Amniotic epithelial cell (primary cell): ENCODE measurements at regions not wholly inside any gene's neighbourhood (a gene's known extent, or its start where the extent isn't known, plus 50 kb on each side); places are given as distances from the start of the nearest gene placed in this dataset.
A peak's percentile ranks its signal among the peaks of the same experiment; 100 is the strongest.
"Not testable (repeated sequence)": the region's sequence is repeated elsewhere in the genome, so short reads cannot be mapped to it uniquely, and the experiment has no call there.

Experiments
- DNase-seq: peaks from one replicate; pipeline ENCODE4 v3.0.0-alpha.2; 2010; ENCODE audit warnings: low read depth

DNA sequence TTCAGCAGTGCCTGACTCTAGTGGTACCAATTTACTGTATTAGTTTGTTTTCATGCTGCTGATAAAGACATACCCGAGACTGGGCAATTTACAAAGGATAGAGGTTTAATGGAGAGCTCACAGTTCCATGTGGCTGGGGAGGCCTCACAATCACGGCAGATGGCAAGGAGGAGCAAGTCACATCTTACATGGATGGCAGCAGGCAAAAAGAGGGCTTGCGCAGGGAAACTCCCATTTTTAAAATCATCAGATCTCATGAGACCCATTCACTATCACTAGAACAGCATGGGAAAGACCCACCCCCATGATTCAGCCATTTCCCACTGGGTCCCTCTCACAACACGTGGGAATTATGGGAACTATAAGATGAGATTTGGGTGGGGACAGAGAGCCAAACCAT is 243.7 kb upstream of the KLF3 start:
- DNase-seq, result not testable (repeated sequence)

DNA sequence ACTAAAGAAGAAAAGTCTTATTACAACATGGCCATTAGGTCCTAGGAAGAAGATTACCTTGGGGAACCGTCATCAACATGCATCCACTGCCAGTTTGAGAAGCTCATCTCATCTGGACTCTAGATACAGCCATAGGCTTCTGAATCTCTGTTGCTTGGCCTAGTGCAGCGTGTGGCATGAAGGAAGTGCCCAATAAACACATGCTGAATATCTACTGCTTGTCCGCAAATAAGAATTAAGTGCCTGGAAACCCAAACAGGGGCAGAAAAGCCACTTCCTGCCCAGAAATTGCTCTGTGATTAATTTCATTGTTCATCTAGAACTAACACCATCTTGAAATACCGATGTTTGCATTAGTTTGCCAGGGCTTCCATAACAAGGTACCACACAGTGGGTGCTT is 241.1 kb upstream of the KLF3 start:
- DNase-seq, result no peak

DNA sequence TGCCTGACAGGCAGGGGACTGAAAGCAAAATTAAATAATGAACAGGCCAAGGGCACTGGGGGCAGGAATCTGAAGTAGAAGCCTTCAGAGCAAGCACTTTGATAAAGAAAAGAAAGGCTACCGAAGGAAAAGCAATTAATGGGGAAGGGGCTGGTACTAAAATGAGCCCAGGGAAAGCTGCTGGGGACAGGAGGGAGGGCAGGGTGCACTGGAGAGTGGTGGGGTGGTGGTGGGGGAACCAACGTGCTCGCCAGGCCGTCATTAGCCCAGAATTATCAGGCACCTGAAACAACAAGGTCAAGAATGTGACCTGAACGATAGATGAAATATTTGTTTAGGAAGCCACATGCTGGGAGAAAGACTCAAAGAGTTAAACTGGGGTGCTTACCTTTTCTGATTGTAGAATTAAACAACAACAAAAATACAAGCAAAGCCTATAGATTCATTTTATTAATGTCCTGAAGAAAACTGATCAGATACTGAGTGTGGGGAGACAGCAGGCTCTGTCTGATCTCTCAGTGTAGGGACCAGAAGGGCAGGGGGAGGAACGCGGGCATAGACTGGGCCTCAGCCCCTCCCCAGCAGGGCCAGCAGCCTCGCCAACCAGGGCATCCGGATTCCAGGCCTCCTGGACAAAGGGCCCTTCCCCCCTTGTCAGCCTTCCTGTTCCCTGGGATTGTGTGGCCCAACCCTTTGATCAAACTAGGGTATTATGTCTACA is 239.7 kb upstream of the KLF3 start:
- no peak for DNase-seq

DNA sequence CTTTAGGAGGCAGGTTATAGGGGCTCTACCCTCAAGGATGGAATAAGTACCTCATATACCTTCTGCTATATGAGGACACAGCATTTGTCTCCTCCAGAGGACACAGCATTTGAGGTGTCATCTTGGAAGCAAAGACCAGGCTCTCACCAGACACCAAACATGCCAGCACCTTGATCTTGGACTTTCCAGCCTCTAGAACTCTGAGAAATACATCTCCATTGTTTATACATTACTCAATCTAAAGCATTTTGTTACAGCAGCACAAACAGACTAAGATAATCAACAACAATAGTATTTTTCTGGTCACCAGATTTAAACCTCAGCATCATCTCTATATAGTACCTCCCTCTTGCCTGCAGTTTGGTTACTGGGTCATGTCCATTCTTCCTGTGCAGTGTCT is 237.5 kb upstream of the KLF3 start:
- no peak for DNase-seq

DNA sequence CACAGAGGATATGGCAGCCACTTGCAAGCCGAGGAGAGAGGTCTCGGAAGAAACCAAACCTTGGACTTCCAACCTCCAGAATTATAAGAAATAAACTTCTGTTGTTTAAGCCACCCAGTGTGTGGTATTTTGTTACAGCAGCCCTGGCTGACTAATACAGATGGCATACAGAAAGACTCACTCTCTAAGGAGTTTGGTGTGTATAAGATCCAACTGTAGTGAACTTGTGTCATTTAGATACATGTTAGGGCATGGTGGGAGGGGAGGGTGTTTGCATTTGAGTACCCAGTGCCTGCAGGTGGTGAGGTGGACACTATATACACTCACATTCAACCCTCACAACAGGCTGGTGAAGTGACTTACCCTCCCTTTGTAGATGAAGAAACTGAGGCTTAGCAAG is 233.2 kb upstream of the KLF3 start:
- DNase-seq, result no peak

DNA sequence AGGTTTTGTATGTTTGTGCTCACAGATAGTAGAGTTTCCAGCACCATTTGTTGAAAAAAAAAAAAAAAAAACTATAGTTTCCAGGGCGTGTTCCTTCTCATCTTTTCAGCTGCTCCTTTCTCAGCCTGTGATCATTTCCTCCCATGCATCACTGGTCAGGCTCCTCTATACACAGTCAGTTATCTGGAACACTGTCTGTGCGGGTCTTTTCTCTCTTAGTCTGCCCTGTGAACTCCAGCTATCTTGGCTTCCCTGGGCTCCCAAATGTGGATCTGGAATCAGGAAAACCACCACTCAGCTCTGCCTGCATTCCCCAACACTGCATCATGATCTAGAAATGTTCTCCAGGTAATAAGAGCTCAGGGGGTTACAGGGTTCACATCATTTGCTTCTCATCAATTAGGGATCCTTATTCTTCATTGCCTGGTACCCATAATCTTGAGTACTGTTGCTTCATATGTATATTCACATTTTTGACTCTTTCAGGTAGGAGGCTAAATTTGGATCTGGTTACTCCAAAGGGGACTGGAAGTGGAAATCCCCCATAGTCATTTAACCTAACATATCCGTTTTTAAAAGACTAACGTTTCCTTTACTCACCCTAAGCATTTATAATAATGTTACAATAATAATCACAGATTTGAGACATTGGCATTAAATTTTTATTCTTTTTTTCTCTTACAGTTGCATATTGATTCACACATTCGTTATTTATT is 221.8 kb upstream of the KLF3 start:
- DNase-seq, result no peak

DNA sequence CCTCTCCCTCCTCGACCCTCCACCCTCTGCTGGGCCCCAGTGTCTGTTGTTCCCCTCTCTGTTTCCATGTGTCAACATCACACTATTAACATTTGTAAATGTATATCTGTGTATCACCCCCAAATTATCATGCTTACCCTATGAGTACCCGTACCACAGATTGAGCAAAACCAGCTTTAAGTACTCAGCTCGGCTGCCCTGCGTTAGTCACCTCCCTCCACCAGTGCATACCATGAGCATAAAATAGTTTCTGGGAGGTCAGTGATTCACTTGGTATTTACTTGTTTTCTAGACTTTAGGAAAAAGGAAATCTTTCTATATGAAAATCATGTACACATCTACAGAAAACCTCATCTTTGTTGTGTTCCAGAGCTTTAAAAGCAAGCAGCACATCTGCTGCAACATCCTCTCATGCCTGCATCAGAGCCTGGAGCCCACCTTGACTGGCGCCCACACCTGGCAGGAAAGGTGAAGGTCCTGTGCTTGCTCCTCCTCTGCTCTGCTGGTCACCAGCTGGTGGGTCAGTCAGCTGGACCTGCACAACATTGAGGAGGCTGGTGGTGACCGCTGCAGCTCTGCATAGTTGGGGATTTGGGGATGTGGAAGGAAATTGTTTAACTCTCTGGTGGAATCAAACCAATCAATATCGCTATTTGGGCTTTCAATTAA is 214.4 kb upstream of the KLF3 start:
- DNase-seq, result peak; percentile 43

DNA sequence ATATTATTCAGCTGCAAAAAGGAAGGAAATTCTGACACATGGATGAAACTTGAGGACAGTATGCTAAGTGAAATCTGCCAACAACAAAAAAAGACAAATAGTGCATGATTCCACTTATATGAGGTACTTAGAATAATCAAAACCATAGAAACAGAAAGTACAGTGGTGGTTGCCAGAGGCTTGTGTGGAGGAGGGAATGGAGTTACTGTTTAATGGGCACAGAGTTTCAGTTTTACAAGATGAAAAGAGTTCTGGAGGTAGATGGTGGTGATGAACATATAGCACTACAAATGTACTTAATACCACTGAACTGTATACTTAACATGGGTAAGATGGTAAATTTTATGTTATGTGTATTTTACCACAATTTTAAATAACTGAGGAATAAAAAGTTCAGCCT is 212.0 kb upstream of the KLF3 start:
- DNase-seq, result no peak

DNA sequence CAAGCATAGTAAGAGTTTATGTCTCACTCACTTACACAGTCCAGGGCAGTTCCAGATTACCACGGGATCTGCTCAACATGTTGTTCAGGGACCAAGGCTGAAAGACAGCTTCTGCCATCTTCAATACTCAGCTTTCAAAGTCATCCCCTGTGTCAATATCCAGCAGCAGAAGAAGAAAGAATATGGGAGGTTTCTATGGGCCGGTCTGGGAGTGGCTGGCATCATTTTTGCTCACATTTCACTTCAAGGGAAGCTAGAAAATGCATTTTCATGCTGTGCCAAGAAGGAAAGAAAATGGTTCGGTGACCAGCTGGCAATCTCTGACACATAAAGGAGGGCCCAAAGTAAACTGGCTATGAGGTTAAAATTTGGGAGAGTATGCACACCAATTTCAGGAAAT is 211.5 kb upstream of the KLF3 start:
- DNase-seq, result no peak

DNA sequence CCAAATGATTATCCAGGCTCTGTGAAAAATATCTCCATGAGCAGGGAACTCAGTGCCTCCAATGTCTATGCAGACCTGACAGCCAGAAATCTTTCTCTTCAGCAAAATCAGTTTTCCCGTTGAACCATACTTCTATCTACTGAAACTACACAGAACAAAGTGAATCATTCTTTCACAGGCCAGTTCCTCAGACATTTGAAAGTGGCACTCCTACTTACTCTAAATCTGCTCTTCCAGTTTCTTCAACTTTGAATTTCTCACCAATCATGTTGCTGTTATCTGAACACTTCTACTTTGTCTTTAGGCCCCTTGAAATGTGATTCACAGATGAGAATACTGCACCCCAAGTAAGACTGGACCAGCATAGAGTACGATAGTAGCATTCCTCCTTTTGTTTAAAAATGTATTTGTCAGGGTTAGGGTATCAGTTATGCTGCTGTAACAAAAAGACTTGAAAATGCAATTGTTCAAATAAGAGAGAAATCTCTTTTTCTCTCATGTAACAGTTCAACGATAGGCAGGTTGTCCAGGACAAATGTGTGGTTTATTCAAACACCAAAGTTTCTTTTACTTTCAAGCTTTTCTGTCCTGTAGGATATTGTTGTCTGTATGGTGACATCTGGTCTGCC is 210.6 kb upstream of the KLF3 start:
- no peak for DNase-seq

DNA sequence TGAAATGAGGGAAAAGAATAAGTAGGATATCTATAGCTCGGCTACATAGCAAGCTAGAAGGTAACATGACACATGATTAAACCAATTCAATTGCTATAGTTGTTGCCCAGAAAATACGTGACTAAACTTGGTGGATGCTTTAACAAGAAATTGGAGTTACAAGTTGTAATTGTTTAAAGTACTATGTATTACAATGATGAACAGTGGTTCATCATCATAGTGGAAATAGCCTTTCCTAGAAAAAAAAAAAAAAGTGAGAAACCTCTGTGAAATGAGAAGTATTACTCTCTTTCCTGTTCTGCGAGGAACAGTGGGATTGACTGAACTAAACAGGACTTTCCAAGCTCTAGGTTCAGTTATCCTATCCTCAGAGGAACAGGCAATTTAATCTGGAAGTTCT is 209.7 kb upstream of the KLF3 start:
- no peak for DNase-seq

DNA sequence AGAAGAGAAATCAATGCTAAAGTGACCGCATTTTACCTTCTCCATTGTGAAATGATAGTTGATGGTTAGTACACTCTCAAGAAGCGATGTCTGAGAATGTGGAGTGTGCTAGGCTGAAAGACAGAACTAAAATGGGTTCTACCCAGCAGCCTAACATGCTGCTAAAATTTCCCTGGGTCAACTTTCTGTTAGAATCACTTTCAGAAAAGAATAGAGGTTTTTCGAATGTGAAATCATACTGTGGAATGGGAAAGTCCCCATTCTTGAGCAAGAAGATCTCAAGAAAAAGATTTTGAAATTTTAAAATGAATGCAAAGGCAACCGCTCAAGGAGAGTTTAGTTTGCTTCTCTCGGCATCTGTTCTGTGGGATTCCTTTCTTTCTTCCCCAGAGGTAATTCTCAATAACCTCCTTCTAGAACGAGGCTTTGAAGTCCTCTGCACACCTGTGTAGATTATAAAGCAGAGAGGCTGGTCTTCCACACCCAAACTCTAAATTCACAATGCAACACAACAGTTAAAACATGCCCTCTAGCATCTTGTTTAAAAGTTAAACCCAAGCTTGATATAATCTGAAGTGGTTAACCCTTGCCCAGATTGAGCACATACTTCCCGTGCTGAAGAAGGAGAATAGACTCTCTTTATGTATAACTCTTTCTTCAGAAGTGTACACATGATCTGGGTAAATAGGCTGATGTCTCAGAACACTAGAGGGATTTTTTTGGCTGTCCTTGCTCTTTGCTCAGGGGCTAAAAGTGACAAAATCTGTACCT is 208.7 kb upstream of the KLF3 start:
- no peak for DNase-seq

DNA sequence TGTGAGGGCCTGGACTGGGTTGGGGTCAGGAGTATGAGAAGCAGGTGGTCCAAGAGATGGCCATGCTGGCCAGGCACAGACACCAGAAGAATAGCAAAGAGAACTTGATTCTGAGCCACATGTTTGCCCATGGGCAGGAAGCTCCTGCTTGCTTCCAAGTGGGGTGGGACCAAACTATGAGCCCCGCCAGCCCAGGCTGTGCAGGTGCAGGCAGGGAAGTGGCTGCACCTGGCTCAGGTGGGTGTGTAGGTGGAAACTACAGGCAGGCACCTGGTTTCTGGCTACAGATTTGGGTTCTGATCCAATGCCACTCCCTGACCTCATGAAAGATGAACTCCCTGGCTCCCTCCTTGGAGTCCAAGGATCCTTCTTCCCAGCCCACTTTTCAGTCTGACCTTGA is 207.9 kb upstream of the KLF3 start:
- no peak for DNase-seq

DNA sequence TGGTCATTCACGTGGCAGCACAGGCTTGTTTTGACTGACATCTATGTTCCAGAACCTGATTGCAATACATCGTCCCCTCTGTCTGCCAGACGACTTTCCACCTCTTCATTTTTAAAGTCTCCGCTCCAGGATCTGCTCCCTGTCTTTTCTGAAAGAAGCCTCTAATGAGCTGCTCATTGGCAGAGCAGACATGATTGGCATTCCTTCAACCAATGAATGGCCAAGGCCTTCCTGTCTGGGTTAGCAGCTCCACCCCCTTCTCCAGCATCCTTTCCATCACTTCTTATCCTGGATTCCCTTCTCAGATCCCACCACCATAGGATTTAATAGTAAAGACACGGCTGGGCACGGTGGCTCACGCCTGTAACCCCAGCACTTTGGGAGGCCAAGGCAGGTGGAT is 202.7 kb upstream of the KLF3 start:
- peak; percentile 24 for DNase-seq

DNA sequence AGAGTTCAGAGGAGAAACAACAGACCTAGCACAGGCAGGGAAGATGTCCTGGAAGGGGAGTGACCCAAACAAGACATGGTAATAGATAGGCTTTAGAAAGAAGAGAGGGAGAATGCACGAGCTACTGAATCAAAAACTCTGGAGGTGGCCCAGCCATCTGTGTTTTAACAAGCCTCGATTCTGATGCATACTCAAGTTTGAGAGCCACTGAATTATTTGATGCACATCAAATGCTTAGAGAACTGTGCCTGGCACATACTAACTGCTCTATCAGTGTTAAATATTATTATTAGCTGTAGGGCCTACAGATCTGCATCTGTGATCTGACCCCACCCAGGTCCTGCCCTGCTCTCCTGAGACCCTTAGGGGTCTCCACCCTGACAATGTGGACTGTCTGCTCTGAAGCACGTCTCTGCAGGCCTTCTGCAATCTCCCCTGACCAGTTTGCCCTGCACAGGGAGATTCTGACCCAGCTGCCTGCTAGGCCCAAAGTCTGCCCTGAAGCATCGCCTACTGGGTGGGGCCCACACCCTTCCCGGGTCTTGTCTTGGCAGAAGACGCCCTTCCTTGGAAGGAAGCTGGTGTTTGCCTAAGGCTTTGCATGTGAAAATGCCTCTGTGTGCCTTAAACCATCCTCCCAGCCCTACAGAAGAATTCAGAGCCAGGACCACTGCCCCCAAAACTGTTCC is 201.5 kb upstream of the KLF3 start:
- DNase-seq, result no peak

DNA sequence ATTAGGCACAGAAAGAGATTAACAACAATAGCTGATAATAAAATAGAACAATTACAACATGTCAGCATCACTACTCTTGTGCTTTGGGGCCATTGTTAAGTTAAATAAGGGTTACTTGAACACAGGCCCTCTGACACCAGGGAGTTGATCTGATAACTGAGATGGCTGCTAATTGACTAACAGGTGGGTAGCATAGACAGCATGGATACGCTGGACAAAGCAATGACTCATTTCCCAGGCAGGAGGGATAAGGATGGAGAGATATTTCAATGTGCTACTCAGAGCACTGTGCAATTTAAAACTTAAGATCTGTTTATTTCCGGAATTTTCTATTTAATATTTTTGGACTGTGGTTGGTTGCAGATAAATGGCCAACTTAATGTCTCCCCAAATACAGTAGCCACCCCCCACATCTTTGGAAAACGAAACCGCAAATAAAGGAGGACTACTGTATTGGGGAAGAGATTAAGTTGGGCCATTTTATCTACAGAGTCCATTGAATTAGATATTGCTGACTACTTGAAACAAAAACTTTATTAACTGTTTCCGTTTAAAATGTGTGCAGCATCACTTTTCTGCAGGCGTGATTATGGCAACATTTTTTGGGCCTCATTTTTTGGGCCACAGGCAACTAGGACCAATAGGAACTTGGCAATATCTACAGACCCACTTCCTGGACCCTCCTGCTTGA is 200.6 kb upstream of the KLF3 start:
- DNase-seq, result no peak

DNA sequence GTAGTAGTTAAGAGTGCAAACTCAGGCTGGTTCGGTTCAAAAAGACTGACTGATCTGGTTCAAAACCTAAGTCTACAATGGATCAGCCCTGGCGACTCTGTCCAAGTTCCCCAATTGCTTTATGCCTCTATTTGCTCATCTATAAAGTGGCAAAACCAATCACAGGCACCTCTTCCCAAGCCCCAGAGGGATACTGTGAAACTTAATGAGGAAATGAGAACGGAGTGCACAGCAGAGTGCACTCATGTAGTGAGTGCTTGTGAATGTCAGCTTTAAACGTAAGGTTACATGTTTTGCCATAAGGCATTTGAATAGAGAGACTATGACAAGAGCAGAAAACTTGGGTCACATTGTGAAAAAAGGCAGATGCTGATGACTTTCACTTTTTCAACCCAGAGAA is 199.7 kb upstream of the KLF3 start:
- DNase-seq, result no peak

DNA sequence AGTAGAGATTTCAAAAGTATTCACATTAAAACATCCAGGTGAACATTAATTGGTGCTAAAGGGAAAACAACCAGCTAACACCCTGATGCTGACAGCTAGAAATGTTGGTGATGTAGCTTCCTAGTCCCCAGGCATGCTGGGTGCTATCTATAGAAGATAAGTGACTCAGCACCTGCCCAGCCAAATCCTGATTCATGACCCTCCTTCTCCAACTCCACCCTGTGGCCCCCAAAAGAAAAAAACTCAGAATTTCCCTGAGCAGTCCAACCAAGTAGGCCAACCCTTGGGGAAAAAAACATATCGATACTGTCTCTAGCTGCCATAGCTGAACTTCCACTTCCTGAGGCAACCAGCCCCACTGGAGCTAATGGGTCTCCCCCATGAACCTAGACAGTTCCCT is 197.6 kb upstream of the KLF3 start:
- peak; percentile 2 for DNase-seq

DNA sequence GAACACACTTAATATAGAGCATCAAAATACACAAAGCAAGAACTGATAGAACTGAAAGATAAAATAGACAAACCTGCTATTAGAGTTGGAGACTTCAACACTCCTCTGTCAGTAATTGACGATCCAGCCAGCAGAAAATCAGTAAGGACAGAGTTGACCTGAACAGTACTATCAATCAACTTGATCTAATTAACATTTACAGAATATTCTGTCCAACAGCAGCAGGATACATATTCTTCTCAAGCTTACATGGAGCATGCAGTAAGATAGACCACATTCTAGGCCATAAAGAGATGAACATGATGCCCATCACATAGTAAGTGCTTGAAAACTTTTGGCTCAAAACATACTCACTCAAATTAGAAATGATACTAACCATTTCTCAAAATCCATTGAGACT is 196.7 kb upstream of the KLF3 start:
- DNase-seq, result no peak

DNA sequence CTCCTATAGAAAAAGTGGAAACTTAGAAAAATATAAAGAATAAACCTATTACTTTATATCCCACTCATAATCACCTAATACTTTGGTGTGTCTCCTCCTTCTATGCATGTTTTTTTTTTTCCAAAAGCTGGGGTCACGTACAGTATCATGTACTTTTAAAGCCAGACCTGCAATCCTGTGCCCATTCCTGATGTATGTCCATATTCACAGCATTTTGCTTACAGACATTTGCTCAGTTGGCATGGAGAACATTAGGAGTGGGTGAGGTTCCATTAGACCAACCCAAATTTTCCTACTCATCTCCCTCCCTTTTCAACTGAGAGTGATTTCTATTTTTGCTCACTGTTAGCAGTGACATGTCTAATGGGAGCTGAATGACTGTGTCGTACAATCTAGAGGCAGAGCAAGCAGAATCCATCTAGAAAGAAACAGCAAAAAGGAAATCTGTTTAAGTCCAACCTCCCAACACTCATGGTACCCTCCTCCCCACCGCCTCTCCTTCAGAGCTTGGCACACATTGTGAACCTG is 195.6 kb upstream of the KLF3 start:
- no peak for DNase-seq

DNA sequence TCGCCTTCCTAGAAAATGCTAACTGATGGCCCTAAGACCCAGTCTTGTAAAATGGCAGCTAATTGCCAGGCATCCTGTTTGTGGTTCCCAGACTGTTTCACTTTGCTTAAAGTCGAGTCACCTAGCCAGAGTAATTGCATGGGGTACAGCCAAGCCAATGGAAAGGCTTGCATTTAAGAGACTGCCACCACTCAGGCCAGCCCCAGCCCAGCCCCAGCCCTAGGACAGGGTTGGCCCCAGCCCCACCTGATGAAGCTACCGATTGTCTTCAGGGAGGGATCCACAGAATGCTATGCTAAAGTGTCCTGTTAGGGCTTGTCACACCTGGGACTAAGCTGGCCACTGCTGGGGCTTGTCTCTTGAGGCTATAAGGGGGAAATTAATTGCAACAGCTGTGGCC is 194.6 kb upstream of the KLF3 start:
- no peak for DNase-seq
